Keratinocyte (primary cell): ENCODE measurements at regions not wholly inside any gene's neighbourhood (a gene's known extent, or its start where the extent isn't known, plus 50 kb on each side); places are given as distances from the start of the nearest gene placed in this dataset.

Experiments used
- DNase-seq: peaks from one replicate; pipeline ENCODE4 v3.0.0-alpha.2; 2011; ENCODE audit warnings: low read depth, missing footprints, low spot score
- FAIRE-seq: peaks from 2 replicates; lab custom pipeline; 2011; peaks lifted over from hg19 to GRCh38; lab: Jason Lieb, UNC
- H2AFZ ChIP-seq: 2 replicates; pipeline ENCODE4 v1.6.0; 2012; ENCODE audit warnings: low read length, control low read depth, inconsistent platforms; ENCODE audit not compliant: control insufficient read depth
- H3K27ac ChIP-seq: 2 replicates; pipeline ENCODE4 v1.5.1; 2011; ENCODE audit warnings: low read length; ENCODE audit not compliant: control insufficient read depth, insufficient read depth
- H3K27me3 ChIP-seq: 3 replicates; pipeline ENCODE4 v1.6.0; 2011; ENCODE audit warnings: low read length; ENCODE audit not compliant: control insufficient read depth, insufficient read depth; ENCODE audit errors: extremely low read depth
- H3K36me3 ChIP-seq, 2 experiments: 2 replicates in 1 of 2; 3 replicates in 1 of 2; pipeline ENCODE4 v1.5.1; 2011; ENCODE audit warnings: low read length in 2 of 2, mild to moderate bottlenecking in 1 of 2; ENCODE audit not compliant: control insufficient read depth in 2 of 2, insufficient read depth in 2 of 2; ENCODE audit errors: extremely low read depth in 1 of 2
- H3K4me1 ChIP-seq: 3 replicates; pipeline ENCODE4 v1.5.1; 2011; ENCODE audit warnings: low read length; ENCODE audit not compliant: control insufficient read depth, insufficient read depth; ENCODE audit errors: extremely low read depth
- H3K4me2 ChIP-seq: 3 replicates; pipeline ENCODE4 v1.6.0; 2011; ENCODE audit warnings: low read depth, low read length; ENCODE audit not compliant: control insufficient read depth, insufficient read depth; ENCODE audit errors: extremely low read depth
- H3K4me3 ChIP-seq, 3 experiments: fragments of 200-600 bp in 1 of 3; sonication (generic) in 1 of 3; 2 replicates in 2 of 3; 3 replicates in 1 of 3; pipeline ENCODE4 v1.5.1; 2011 to 2016; ENCODE audit warnings: low read length in 3 of 3, mild to moderate bottlenecking in 3 of 3, control low read depth in 2 of 3, inconsistent platforms in 1 of 3, low read depth in 1 of 3, mixed read lengths in 1 of 3, mixed run types in 1 of 3, moderate library complexity in 1 of 3; ENCODE audit not compliant: control insufficient read depth in 2 of 3, insufficient read depth in 2 of 3; ENCODE audit errors: extremely low read depth in 1 of 3
- H3K79me2 ChIP-seq: 2 replicates; pipeline ENCODE4 v1.6.0; 2012; ENCODE audit warnings: low read length; ENCODE audit not compliant: control insufficient read depth, insufficient read depth
- H3K9ac ChIP-seq: 3 replicates; pipeline ENCODE4 v1.6.0; 2011; ENCODE audit warnings: low read length; ENCODE audit not compliant: control insufficient read depth, insufficient read depth; ENCODE audit errors: extremely low read depth
- H3K9me1 ChIP-seq: 3 replicates; pipeline ENCODE4 v1.6.0; 2011; ENCODE audit warnings: low read length; ENCODE audit not compliant: control insufficient read depth, insufficient read depth; ENCODE audit errors: extremely low read depth
- H3K9me3 ChIP-seq: 2 replicates; pipeline ENCODE4 v1.5.1; 2012; ENCODE audit warnings: low read depth, low read length; ENCODE audit not compliant: control insufficient read depth
- H4K20me1 ChIP-seq: 3 replicates; pipeline ENCODE4 v1.6.0; 2011; ENCODE audit warnings: low read length; ENCODE audit not compliant: control insufficient read depth, insufficient read depth; ENCODE audit errors: extremely low read depth
- CTCF ChIP-seq, 3 experiments: IDR thresholded peaks in 1 of 3; conservative IDR thresholded peaks in 1 of 3; optimal IDR thresholded peaks in 1 of 3; 2 replicates in 2 of 3; 3 replicates in 1 of 3; pipeline versions ENCODE3 to v1.5.1; 2011; ENCODE audit warnings: low read length in 3 of 3, mild to moderate bottlenecking in 3 of 3, moderate library complexity in 2 of 3, control low read depth in 1 of 3, inconsistent platforms in 1 of 3; ENCODE audit not compliant: insufficient read depth in 2 of 3; ENCODE audit errors: extremely low read depth in 1 of 3
- EZH2 ChIP-seq: IDR thresholded peaks from one replicate; pipeline ENCODE4 v1.6.1; 2012; ENCODE audit warnings: inconsistent platforms, mild to moderate bottlenecking, low read length, moderate library complexity
- dilution Hi-C: fragments of 300-500 bp; cut with MboI; formaldehyde crosslinking; loops from one replicate; pipeline ENCODE4 v1.7.0; 2020; ENCODE audit warnings: low sequenced_read_pairs; ENCODE audit not compliant: extremely low pct_ligation_motif_present

- H3K36me3 ChIP-seq: no peaks in the 10 kb centered on the region
- no peak overlapping the region for H2AFZ ChIP-seq
- no peak overlapping the region for H3K27ac ChIP-seq
- TF ChIP-seq CTCF (optimal IDR thresholded peaks at IDR 0.05 in 1 of 3, IDR thresholded peaks at IDR 0.05 in 1 of 3, conservative IDR thresholded peaks at IDR 0.05 in 1 of 3; ENCODE audit: extremely low read depth in 1 of 3, insufficient read depth in 2 of 3, low read length in 3 of 3) (no peak), EZH2 (no peak)
- H3K9me3 ChIP-seq: peaks cover 4% of the 10 kb centered on the region
- no peaks in the 10 kb centered on the region for H4K20me1 ChIP-seq
- DNase-seq: no peak
- no peak overlapping the region for H3K4me3 ChIP-seq
- H3K4me2 ChIP-seq: no peak overlapping the region
- dilution Hi-C loops: no loop called here
- no peak for FAIRE-seq
- H3K4me1 ChIP-seq: no peaks in the 10 kb centered on the region
- no peaks in the 10 kb centered on the region for H3K27me3 ChIP-seq
- no peaks in the 10 kb centered on the region for H3K9me1 ChIP-seq
- H3K9ac ChIP-seq: no peak overlapping the region
- H3K79me2 ChIP-seq: no peaks in the 10 kb centered on the region
Observed at GRCh38 chr12:34605510-34605887, 583.2 kb downstream of the ALG10 start.

GRCh38 chr12:34605955-34606748, 583.9 kb downstream of the ALG10 start:
- H3K4me1 ChIP-seq: no peaks in the 10 kb centered on the region

More at GRCh38 chr12:34605955-34606748, 583.9 kb downstream of the ALG10 start:
- no peaks in the 10 kb centered on the region for H3K27me3 ChIP-seq
- DNase-seq (no peak), FAIRE-seq (no peak)
- no peak overlapping the region for H3K4me2 ChIP-seq
- H3K36me3 ChIP-seq: no peaks in the 10 kb centered on the region
- H2AFZ ChIP-seq: no peak overlapping the region
- TF ChIP-seq CTCF (optimal IDR thresholded peaks at IDR 0.05 in 1 of 3, IDR thresholded peaks at IDR 0.05 in 1 of 3, conservative IDR thresholded peaks at IDR 0.05 in 1 of 3; ENCODE audit: extremely low read depth in 1 of 3, insufficient read depth in 2 of 3, low read length in 3 of 3) (no peak), EZH2 (no peak)
- dilution Hi-C loops: no loop called here
- peaks cover 4% of the 10 kb centered on the region for H3K9me3 ChIP-seq
- H3K9ac ChIP-seq: no peak overlapping the region
- no peak overlapping the region for H3K4me3 ChIP-seq
- no peaks in the 10 kb centered on the region for H3K79me2 ChIP-seq
- no peaks in the 10 kb centered on the region for H4K20me1 ChIP-seq
- no peaks in the 10 kb centered on the region for H3K9me1 ChIP-seq
- no peak overlapping the region for H3K27ac ChIP-seq
